GM19328 (cell line): ENCODE measurements at regions not wholly inside any gene's neighbourhood (a gene's known extent, or its start where the extent isn't known, plus 50 kb on each side); places are given as distances from the start of the nearest gene placed in this dataset.
"Not testable (repeated sequence)": the region's sequence is repeated elsewhere in the genome, so short reads cannot be mapped to it uniquely, and the experiment has no call there.

Source experiments
- ATAC-seq: cut with Tn5 transposase; IDR thresholded peaks from one replicate; pipeline ENCODE4 v1.9.1; 2021; ENCODE audit warnings: mild to moderate bottlenecking, moderate library complexity; ENCODE audit not compliant: unreplicated experiment

DNA sequence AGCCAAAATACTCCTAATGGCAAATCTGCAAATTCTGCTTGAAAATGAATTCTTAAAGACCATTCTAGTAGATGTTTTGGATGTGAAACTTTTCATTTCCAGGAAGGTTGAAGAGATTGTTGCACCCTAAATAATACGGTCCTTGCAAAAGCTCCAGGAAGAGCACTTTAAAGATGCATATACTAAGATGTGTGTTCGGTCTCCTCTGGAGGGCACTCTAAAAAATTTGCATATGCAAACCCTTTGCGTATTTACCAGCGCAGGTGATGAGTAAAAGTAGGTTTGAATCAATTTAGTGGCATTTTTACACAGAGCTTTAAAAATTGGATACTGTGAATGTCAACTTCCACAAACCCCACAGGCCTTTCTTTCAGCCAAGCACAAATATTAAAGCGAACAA lies 378.1 kb upstream of the SORCS1 start:
- ATAC-seq: no peak

DNA sequence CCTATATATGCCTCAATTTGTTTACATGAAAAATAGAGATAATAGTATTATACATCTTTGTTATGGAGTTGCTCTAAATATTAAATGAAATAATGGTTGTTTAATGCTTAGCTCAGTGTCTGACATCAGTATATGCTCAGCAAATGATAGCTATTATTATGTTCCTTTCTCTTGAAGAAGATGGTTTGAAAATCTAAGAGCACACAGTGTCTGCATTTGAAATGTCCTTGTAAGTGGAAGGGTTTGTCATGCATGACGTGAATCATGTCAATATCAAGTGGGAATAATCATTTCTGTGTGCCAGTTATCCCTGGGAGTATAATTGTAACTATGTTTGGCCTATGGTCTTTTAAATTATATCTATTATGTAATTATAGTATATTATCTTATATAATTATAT lies 377.5 kb upstream of the SORCS1 start:
- ATAC-seq: no peak

DNA sequence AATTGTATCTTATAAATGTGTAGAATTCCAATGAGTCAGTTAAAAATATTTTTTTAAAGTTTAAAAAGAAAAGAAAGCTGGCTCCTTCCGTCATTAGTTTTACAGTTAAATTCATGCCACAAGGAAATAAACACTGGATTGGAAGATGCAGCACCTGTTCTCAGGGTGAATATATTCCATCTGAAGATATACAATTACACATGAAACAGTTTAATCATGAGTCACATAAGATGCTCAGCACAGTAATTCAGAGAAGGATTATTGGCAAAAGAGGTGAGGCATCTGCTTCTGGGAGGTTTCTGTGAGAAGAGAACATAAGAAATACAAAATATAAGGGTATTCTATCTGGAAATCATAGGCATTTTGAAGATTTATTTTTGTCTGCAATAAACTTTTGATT lies 376.5 kb upstream of the SORCS1 start:
- ATAC-seq: no peak

DNA sequence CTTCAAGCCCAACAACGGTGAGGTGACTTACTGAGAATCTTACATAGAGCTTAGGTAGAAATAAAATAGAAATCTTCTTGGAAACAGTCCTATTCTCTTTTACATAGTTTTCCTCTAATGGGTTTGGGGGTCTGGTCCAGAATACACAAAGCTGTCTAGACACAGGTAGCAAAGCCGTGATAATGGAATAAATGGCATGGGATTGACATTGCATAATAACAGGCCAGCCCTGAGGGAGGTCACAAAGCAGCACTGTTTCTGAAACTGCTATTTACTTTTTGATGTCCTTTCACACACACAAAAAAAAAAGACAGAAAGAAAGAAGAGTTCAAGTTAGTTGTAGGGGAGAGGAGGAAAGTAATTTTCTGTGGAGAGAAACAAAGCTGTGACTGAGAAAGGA lies 364.8 kb upstream of the SORCS1 start:
- ATAC-seq: no peak

GRCh38 chr10:107520348-107520747 lies 355.8 kb upstream of the SORCS1 start:
- no peak for ATAC-seq

DNA sequence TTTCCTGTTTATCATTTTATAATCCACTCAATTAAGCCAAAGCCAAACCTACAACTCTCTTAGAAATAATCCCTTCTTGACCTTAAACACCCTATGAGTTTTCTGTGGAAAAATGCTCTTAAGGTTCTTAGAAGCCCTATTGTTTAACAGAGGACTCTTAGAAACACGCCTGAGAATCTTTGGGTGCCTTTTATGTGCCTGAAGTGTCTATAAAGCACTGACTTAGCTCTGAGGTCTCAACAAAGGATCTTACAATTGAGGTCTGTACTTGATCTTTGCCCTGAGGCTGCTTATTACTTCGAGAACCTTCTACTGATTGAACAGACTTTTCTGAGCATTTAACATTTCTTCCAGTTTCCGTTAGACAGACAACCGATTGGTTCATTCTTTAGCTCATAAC lies 353.3 kb upstream of the SORCS1 start:
- no peak for ATAC-seq

GRCh38 chr10:107516349-107516748 lies 351.8 kb upstream of the SORCS1 start:
- ATAC-seq: no peak

GRCh38 chr10:107504011-107504410 lies 339.5 kb upstream of the SORCS1 start:
- ATAC-seq: not testable (repeated sequence)

DNA sequence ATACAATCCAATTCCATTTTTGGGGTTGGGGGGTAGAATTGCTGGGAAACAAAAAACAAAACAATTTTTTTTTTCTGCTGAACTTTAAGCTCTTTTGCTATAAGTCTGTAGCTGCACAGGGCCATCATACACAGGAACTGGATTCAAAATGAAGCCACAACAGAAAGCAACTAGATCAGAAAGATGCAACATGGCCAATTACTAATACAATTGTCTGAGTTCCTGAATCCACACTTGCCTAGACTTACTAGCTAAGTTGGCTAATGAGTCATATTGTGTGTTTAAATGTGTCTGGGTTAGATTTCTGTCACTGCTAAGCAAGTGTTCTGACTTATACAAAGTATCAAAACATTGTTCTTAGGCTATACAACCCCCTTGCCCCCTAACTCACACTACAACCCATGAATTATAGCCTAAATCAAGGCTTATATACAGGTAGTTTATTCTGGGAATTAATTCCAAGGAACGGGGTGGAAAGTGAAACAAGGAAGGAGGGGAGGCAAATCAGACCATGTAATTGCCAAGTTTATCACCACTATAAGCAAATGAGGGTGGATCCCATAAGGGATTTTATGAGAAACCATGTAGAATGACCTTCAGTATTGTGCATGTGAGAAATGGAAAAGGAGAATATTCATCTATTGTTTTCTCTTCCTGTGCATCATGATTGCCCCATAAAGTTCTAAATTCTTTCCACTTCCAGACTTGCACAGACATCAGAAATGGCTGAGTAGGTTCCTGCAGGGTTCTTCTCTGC lies 337.9 kb upstream of the SORCS1 start:
- no peak for ATAC-seq

GRCh38 chr10:107498983-107499382 lies 334.5 kb upstream of the SORCS1 start:
- ATAC-seq: no peak

- ATAC-seq: no peak
Measured at GRCh38 chr10:107497024-107497423, 332.5 kb upstream of the SORCS1 start.

GRCh38 chr10:107496594-107496993 lies 332.1 kb upstream of the SORCS1 start:
- no peak for ATAC-seq

DNA sequence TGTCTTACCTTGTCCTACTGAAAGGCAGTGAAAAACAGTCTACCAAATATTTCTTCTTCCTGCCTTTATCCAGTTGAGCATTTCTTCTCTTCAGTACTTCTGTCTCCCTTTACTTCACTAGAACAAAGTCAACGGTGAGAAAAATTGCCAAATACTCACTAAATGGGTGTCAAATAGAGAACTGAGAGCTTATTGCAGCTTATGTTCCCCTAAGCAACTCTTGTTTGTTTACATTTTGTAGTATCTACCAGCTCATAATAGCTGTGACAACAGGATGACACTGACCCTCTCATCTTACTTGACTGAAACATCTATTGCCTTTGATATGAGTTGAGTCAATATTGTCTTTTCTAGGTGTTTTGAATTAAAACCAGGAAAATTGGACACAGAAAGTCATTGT lies 327.9 kb upstream of the SORCS1 start:
- ATAC-seq: no peak

DNA sequence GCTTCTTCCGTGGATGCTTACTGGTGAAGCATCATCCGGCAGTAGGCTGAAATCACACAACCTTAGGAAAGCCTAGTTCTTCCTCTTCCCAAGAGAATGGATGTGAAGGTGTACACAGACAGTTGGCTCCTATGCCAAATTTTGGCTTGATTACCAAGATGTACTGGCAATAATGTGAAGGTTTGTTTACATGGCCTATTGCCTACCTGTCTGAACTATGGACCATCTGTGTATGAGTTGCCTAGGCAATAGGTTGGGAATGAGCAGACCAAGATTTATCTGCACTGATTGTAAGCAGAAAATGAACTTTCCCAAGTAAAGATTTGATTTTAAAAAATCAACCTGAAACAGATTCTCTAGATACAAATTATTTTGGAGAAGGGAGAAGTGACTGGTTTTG lies 325.9 kb upstream of the SORCS1 start:
- no peak for ATAC-seq

GRCh38 chr10:107487284-107487683 lies 322.8 kb upstream of the SORCS1 start:
- no peak for ATAC-seq

GRCh38 chr10:107485019-107485418 lies 320.5 kb upstream of the SORCS1 start:
- ATAC-seq: no peak

GRCh38 chr10:107481881-107482280 lies 317.4 kb upstream of the SORCS1 start:
- no peak for ATAC-seq

- no peak for ATAC-seq
Measured at GRCh38 chr10:107481224-107481623, 316.7 kb upstream of the SORCS1 start.

GRCh38 chr10:107480781-107481180 lies 316.3 kb upstream of the SORCS1 start:
- ATAC-seq: no peak

DNA sequence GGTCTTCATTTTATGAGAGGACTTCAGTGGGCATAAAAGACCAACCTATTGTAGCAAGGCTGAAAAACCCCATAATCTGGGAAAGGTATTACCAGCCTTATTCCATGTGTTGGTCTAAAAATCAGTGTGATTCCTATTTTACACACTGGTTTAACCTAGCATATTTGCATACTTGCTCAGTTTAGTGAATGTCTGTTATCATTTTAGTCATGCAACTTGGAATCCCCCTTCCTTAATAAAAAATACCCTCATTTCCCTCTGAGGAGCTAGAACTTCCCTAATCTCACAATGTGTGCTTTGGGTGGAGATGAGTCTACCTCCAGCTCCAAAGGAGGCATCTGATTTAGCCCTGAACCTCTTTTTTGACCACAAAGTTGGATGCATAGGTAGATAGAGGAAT lies 312.8 kb upstream of the SORCS1 start:
- ATAC-seq: peak; percentile 44

DNA sequence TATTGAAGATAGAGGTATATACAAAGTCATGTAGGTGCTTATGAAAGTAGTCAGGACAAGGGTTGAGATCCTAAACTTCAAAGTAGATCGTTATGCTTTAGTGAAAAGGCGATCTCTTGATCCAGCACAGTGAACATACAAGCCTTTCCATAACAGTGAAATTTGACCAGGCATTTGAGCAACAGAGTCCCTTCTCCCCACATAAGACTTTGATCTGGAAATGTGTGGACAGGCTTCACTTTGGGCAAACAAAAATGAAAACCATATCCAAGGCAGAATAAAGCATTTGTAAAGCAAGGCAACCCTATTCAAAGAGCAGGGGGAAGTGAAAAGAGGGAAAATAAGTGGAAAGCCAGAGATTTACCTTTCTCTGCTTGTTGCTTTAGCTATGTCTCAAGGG lies 311.9 kb upstream of the SORCS1 start:
- no peak for ATAC-seq

- no peak for ATAC-seq
Measured at GRCh38 chr10:107474650-107475049, 310.1 kb upstream of the SORCS1 start.

DNA sequence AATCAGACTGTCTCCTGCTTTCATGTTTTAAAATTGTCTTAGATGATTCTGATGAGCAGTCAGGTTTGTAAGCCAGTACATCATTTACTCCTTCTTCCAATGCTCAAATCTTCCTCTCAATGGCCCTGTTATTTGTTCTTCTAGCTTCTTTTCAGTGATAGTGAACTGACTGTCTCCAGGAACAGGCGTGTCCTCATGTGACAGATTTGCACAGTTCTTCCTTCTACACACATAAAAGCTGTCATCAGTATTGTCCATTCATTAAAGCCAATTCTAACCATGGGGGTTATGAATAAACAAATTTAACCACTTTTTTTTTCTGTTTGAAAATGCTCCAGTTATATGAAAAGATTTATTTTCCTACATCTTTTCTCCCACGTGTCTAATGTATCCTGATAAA lies 308.7 kb upstream of the SORCS1 start:
- no peak for ATAC-seq
